ENCODE measurements at regions not wholly inside any gene's neighbourhood (a gene's known extent, or its start where the extent isn't known, plus 50 kb on each side); places are given as distances from the start of the nearest gene placed in this dataset.

GRCh38 chr21:35963920-35964451 is 96.3 kb downstream of the SETD4 start:
- TF ChIP-seq CTCF (IDR thresholded peaks at IDR 0.05; ENCODE audit: low read depth, low read length, poor library complexity, severe bottlenecking) (no peak), EZH2phosphoT487 (IDR thresholded peaks at IDR 0.05; ENCODE audit: borderline replicate concordance, low read length) (no peak)

Data from DOHH2 (cell line).